ENCODE measurements at regions not wholly inside any gene's neighbourhood (a gene's known extent, or its start where the extent isn't known, plus 50 kb on each side); places are given as distances from the start of the nearest gene placed in this dataset.
"Not testable (repeated sequence)": the region's sequence is repeated elsewhere in the genome, so short reads cannot be mapped to it uniquely, and the experiment has no call there.

DNA sequence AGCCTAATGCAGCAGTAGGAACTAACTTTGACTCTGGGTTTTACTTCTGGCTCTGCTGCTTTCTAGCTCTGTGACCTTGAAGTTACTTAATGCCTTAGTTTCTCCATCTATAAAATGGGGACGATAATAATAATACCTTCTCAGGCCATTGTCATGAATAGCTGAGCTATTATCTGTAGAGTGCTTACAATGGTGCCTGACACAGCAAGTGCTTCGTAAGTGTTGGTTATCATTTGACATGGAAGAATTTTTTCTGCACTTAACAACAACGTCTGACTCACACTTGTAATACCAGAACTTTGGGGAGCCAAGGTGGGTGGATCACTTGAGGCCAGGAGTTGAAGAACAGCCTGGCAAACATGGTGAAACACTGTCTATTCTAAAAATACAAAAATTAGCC, 140.5 kb downstream of the ARL4A start:
- no peak for DNase-seq (ENCODE audit: low spot score)

DNA sequence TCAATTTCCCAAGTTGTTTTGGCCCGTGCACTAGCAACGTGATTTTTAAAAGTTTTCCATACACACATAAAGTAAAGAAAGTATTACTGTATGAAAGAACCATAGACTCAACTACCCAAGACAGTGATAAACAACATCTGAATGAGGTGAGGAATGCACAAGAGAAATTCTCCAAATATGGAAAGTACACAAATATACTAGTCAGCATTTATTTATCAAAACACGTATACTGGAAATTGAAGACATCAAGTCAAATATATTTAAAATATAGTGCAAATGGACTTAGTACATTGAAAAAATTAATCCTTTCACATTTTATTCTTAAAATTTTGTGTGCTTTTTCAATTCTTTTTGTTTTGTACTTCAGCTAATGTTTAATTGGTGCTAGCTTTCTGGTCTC, 143.6 kb downstream of the ARL4A start:
- no peak for DNase-seq (ENCODE audit: low spot score)

DNA sequence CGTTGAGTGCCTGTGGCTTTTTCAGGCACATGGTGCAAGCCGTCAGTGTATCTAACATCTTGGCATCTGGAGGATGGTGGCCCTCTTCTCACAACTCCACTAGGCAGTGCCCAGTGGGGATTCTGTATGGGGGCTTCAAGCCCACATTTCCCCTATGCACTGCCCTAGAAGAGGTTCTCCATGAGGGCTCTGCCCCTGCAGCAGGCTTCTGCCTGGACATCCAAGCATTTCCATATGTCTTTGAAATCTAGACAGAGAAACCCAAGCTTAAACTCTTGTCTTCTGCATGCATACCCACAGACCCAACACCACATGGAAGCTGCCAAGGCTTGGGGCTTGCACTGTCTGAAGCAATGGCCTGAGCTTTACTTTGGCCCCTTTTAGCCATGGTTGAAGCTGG, 146.4 kb downstream of the ARL4A start:
- no peak for DNase-seq (ENCODE audit: low spot score)

- no peak for DNase-seq (ENCODE audit: low spot score)
Measured at GRCh38 chr7:12834782-12835181, 147.3 kb downstream of the ARL4A start.

DNA sequence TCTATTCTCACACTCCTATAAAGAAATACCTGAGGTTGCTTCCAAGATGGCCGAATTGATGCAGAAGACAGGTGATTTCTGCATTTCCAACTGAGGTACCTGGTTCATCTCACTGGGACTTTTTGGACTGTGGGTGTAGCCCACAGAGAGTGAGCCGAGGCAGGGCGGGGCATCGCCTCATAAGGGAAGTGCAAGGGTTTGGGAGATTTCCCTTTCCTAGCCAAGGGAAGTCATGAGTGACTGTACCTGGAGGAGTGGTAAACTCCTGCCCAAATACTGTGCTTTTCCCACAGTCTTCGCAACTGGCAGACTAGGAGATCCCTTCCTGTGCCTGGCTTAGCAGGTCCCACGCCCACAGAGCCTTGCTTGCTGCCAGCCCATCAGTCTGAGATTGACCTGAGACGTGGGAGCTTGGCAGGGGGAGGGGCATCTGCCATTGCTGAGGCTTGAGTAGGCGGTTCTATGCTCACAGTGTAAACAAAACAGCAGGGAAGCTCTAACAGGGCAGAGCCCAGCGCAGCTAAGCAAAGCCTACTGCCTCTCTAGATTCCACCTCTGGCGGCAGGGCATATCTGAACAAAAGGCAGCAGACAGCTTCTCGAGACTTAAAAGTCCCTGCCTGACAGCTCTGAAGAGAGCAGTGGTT, 152.2 kb downstream of the ARL4A start:
- no peak for DNase-seq (ENCODE audit: low spot score)

- DNase-seq (ENCODE audit: low spot score), result not testable (repeated sequence)
Measured at GRCh38 chr7:12844732-12845131, 157.3 kb downstream of the ARL4A start.

DNA sequence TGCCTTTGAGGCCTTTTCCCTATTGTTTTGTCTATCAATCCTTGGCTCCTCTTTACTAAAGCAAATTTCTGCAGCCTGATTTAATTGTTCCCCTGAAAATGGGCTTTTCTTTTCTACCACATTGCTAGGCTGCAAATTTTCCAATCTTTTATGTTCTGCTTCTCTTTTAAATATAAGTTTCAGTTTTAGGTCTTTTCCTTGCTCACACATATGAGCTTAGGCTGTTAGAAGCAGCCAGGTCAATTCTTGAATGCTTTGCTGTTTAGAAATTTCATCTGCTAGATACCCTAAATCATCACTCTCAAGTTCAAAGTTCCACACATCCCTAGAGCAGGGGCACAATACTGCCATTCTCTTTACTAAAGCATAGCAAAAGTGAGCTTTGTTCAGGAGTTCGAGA, 159.6 kb downstream of the ARL4A start:
- DNase-seq (ENCODE audit: low spot score), result no peak

GRCh38 chr7:12851142-12851541, 163.7 kb downstream of the ARL4A start:
- no peak for DNase-seq (ENCODE audit: low spot score)

DNA sequence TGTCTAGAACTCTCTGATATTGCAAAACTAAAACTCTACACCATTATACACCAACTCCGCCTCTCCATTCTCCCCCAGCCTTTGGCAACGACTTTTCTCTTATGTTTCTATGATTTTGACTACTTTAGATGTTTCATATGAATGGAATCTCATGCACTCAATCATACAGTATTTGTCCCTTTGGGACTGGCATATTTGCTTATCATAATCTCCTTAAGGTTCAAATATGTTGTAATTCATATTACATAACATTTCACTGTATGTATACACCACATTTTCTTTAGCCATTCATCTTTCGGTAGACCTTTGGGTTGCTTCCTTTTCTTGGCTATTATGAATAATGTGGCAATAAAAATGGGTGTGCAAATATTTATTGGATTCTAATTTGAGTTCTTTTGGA, 164.4 kb downstream of the ARL4A start:
- DNase-seq (ENCODE audit: low spot score), result no peak

- no peak for DNase-seq (ENCODE audit: low spot score)
Measured at GRCh38 chr7:12855036-12855435, 167.6 kb downstream of the ARL4A start.

- no peak for DNase-seq (ENCODE audit: low spot score)
Measured at GRCh38 chr7:12859761-12860160, 172.3 kb downstream of the ARL4A start.

DNA sequence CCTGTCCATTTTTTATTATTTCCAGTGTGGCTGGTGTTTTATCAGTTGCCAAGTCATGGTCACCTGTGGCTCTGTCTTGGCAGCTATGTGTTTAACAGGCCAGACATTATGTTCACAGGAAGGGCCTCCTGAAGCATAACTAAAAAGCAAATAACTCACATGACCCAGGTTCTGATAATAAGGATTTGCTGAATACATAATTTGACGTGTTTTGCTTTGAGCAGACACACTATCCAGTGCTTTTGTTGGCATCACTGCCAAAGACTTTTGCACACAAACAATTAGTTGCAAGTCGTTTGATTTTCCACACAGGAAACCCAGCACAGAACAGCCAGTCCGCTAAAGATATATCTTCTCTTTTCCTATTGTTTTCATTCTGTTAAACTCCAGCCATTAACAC, 173.6 kb downstream of the ARL4A start:
- no peak for DNase-seq (ENCODE audit: low spot score)

DNA sequence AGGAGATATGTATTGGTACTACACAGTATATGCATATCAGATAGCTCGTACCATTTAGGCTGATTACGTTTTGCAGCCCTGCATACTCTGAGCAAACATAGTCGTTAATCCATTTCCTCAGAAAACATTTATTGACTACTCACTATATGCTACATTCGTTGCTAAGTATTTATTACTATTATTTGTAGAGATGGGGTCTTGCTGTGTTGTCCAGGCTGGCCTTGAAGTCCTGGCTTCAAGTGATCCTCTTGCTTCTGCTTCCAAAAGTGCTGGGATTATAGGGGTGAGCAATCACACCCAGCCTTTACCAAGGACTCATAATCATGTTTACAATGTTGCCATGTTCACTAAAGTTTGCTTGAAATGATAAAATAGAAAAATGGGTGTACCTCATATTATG, 174.7 kb downstream of the ARL4A start:
- DNase-seq (ENCODE audit: low spot score), result no peak

GRCh38 chr7:12864470-12865046, 177.1 kb downstream of the ARL4A start:
- no peak for DNase-seq (ENCODE audit: low spot score)

GRCh38 chr7:12865593-12865992, 178.2 kb downstream of the ARL4A start:
- no peak for DNase-seq (ENCODE audit: low spot score)

GRCh38 chr7:12866207-12866606, 178.8 kb downstream of the ARL4A start:
- DNase-seq (ENCODE audit: low spot score), result no peak

DNA sequence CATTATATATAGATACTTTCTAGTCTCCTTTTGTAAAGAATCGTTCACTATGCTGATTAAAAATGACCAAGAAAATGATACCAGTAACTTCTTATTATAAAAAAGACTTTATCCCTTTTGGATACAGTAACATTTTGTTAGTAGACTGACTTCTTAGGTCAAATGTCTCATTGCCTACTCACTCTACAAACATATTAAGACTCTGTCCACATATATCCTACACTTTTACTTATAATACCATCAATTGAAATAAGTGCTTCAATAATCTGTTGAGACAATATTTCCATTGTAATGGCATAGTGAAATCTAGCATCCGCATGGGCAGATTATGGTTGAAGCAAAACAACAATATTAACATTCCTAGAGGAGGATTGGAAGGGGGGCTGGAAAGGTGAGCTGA, 180.6 kb downstream of the ARL4A start:
- no peak for DNase-seq (ENCODE audit: low spot score)

- DNase-seq (ENCODE audit: low spot score), result no peak
Measured at GRCh38 chr7:12870219-12870618, 182.8 kb downstream of the ARL4A start.

- DNase-seq (ENCODE audit: low spot score), result no peak
Measured at GRCh38 chr7:12872487-12872886, 185.1 kb downstream of the ARL4A start.

GRCh38 chr7:12873571-12873970, 186.1 kb downstream of the ARL4A start:
- DNase-seq (ENCODE audit: low spot score), result no peak

DNA sequence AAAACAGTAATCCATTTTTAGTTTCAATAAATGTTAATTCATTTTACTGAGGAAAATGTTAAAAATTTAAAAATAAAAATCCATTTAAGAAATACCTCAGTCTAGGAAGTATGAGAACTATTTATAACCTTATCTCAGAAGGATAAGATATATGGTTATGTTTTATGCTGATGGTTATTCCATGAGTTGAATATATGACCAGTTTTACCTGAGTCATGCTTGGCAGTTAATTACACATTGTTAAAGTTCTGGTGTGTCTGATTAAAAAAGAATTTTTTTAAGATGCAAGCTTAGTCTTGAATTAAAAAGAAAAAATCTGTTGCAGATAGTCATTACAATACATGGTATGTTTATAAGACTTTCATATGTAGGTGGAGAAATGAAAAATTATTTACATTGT, 191.7 kb downstream of the ARL4A start:
- DNase-seq (ENCODE audit: low spot score), result no peak

DNA sequence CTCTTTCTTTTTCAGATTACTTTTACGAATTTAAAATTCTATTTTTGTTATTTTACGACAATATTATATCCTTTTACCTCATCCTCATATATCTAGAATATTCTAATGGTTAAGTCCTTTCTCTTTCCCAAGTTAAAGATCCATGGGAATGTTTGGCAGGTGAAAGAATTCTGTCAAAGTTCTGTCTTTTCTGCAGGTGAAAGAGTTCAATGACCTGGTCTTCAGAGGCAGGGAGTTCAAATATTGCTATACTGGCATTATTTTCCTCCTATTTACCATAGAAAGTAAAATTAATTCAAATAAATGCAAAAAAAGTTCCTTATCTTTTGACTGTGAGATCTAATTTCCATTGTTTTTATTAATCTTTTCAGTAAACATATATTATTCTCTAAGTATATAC, 194.3 kb downstream of the ARL4A start:
- DNase-seq (ENCODE audit: low spot score), result no peak

DNA sequence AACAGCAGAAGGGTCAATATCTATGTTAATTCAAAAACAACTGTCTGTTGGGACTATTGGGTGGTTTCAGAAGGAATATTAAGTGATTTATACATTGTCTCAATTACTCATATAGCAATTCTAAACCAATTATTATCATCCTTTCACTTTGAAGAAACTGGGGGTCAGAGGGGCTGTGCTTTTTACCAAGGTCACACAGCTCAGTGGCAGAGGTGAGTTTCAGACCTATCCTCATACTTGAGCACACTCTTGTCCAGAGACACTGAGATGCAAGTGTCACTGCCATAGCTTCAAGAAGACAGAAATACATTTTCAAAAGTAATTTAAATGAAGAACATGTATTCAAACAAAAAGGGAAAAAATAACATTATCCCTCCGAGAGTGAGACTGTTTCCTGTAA, 195.3 kb downstream of the ARL4A start:
- no peak for DNase-seq (ENCODE audit: low spot score)

DNA sequence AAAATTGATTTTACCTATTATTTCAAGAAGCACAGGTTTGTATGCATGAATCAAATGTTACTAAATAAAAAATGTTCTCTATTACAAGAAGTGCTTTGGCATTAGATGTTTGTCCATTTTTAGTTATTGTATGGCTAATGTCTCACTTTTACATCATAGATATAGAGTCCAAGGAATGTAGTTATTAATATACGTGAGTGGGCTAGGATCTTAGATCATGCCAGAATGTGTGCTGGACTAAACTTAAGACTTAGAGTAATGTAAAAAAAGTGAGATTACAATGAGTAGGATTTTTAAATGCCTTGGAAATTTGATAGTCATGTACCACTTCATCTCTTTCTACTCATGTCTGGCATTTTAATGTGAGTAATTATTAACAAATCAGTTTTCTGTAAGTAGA, 196.6 kb downstream of the ARL4A start:
- DNase-seq (ENCODE audit: low spot score), result no peak
